DOHH2 (cell line): ENCODE measurements at regions not wholly inside any gene's neighbourhood (a gene's known extent, or its start where the extent isn't known, plus 50 kb on each side); places are given as distances from the start of the nearest gene placed in this dataset.

Experiments
- CTCF ChIP-seq: fragments of 200-600 bp; sonication (generic); IDR thresholded peaks from one replicate; pipeline ENCODE4 v1.5.1; 2014; ENCODE audit warnings: antibody characterized with exemption, mild to moderate bottlenecking, low read depth, low read length; ENCODE audit not compliant: poor library complexity, severe bottlenecking
- EZH2phosphoT487 ChIP-seq: fragments of 200-600 bp; sonication (generic); IDR thresholded peaks from 2 replicates; pipeline ENCODE4 v1.6.1; 2017; ENCODE audit warnings: borderline replicate concordance, mild to moderate bottlenecking, antibody characterized with exemption, low read length, moderate library complexity, mixed read lengths

DNA sequence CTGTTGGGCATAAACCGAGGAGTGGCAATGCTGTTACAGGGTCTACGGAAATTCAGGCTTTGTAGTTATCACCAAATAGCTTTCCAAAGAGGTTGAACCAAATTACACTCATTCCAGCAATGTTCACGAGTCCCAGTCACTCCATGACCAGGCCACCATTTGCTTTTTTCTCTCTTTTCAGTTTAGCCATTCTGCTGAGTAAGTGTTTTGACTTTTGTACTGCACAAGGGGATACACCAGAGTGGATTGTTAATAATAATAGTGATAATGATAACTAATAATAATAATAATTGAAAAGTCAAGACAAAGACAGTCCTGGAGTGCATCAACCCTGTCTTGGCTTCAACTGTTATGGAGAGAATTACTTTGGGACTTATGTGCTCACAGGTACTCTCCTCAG, 343.5 kb downstream of the AACS start:
- no peak for TF ChIP-seq CTCF
- TF ChIP-seq EZH2phosphoT487: no peak
